GM12878 (cell line): ENCODE measurements at regions not wholly inside any gene's neighbourhood (a gene's known extent, or its start where the extent isn't known, plus 50 kb on each side); places are given as distances from the start of the nearest gene placed in this dataset.

Source experiments
- BHLHE40 ChIP-seq, 2 experiments: fragments of 450-650 bp in 1 of 2; IDR thresholded peaks; 2 replicates each; pipeline ENCODE4 v1.6.1; 2011 to 2017; ENCODE audit warnings: low read depth in 2 of 2, borderline replicate concordance in 1 of 2, improper control_type of control experiment in 1 of 2, low read length in 1 of 2, mild to moderate bottlenecking in 1 of 2
- CTCF ChIP-seq, 3 experiments: IDR thresholded peaks in 2 of 3; conservative IDR thresholded peaks in 1 of 3; 2 replicates each; pipeline ENCODE4 v1.5.1; 2011; ENCODE audit warnings: low read depth in 3 of 3, low read length in 3 of 3, mild to moderate bottlenecking in 3 of 3, control low read depth in 2 of 3, moderate library complexity in 2 of 3, inconsistent platforms in 1 of 3, mixed read lengths in 1 of 3; ENCODE audit not compliant: control insufficient read depth in 2 of 3, insufficient read depth in 1 of 3; ENCODE audit errors: extremely low read depth in 1 of 3
- E2F4 ChIP-seq: IDR thresholded peaks from 2 replicates; pipeline ENCODE4 v1.6.1; 2012; ENCODE audit warnings: low read depth, low read length, improper control_type of control experiment
- NFYB ChIP-seq: IDR thresholded peaks from 2 replicates; pipeline ENCODE4 v1.6.1; 2011; ENCODE audit warnings: low read depth, mild to moderate bottlenecking, low read length, improper control_type of control experiment, moderate library complexity; ENCODE audit not compliant: insufficient read depth
- NR2C1 ChIP-seq: fragments of 450-650 bp; IDR thresholded peaks from 2 replicates; pipeline ENCODE4 v1.6.1; 2017; ENCODE audit warnings: antibody characterized with exemption, mild to moderate bottlenecking, moderate library complexity
- POLR2A ChIP-seq: IDR thresholded peaks from 2 replicates; pipeline ENCODE4 v1.6.1; 2011; ENCODE audit warnings: low read depth, mild to moderate bottlenecking, low read length
- POLR2AphosphoS5 ChIP-seq: IDR thresholded peaks from 2 replicates; pipeline ENCODE4 v1.6.1; 2011; ENCODE audit warnings: mild to moderate bottlenecking, low read length, inconsistent platforms
- RFX5 ChIP-seq: IDR thresholded peaks from 2 replicates; pipeline ENCODE4 v1.6.1; 2011; ENCODE audit warnings: low read depth, low read length, improper control_type of control experiment
- TAF1 ChIP-seq: IDR thresholded peaks from 2 replicates; pipeline ENCODE4 v1.6.1; 2011; ENCODE audit warnings: mild to moderate bottlenecking, low read depth, low read length, borderline replicate concordance

GRCh38 chr1:178625695-178626094 lies 99.3 kb upstream of the RALGPS2 start:
- TF ChIP-seq E2F4 (no peak), CTCF (IDR thresholded peaks at IDR 0.05 in 2 of 3, conservative IDR thresholded peaks at IDR 0.05 in 1 of 3; ENCODE audit: control insufficient read depth in 2 of 3, extremely low read depth in 1 of 3, insufficient read depth in 1 of 3, low read depth in 3 of 3, low read length in 3 of 3) (no peak), POLR2AphosphoS5 (no peak), NR2C1 (no peak), TAF1 (no peak), NFYB (no peak), RFX5 (no peak), BHLHE40 (IDR thresholded peaks at IDR 0.05; ENCODE audit: borderline replicate concordance in 1 of 2, low read depth in 2 of 2, low read length in 1 of 2) (no peak), POLR2A (no peak)
